NCI-H2029 (cell line): ENCODE measurements at regions not wholly inside any gene's neighbourhood (a gene's known extent, or its start where the extent isn't known, plus 50 kb on each side); places are given as distances from the start of the nearest gene placed in this dataset.
"Not testable (repeated sequence)": the region's sequence is repeated elsewhere in the genome, so short reads cannot be mapped to it uniquely, and the experiment has no call there.

ENCODE experiments used
- DNase-seq: peaks from one replicate; lab custom pipeline; 2025; lab: John Stamatoyannopoulos, UW

DNA sequence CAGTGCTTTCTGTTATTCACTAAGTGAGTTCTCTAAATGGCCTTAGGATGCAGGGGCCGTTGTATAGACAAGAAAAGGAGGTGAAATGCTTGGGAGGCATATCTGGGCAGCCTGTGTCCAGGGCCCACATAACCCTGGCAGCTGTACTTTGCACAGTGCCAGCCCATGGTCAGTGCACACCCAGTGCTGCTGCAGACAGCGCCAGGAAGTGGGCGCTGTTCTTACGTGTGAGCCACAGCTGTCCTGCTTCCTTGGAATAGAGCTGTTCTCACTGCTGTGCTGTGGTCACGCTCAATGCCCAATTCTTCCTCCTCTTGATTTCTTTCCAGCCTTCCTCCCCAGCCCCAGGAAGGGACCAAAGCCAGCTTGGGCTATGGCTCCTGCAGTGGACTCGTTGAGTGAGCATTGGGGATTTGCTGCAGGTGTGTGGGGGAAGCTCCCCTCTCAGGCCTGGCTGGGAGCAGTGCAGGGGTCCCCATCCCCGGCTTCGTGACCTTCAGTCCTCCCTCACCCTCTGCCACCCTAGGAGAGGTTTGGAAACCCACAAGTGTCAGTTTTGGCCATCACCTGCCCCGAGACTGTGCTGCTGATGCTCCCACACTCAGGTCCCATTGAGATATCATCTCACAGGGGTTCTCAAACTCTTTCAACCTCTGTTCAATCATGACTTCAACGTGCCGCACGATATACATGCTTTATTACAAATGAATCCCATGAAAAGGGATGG lies 246.8 kb upstream of the EXOC2 start:
- DNase-seq, result no peak

GRCh38 chr6:938916-939315 lies 246.0 kb upstream of the EXOC2 start:
- no peak for DNase-seq

DNA sequence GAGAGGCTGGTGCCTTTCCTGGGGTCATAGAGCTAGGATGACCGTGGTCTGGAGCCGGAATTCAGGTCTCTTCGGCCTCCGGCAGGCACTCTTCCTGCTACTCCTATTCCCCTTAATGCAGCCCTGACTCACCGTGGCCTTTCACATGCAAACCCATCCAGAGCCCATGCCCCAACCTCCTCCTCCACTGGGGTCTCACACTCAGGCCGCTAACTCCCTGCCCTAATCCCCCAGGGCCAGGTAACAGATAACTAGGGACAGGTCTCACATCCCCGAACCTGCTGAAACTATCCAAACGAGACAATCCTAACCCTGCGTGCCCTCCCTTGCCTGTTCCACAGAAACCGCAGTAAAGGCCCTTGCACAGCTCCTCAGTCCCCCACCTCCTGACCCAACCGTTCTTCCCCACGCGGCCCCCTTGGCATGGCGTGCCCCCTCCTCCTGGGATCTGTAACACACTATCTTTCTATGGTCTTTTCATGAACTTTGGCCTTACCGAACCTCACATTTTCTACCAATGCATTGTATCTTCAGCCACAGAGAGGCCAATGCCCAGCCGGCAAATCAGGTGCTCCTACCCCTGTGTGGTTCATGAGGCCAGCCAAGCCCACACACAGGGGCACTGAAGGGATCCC lies 245.4 kb upstream of the EXOC2 start:
- no peak for DNase-seq

DNA sequence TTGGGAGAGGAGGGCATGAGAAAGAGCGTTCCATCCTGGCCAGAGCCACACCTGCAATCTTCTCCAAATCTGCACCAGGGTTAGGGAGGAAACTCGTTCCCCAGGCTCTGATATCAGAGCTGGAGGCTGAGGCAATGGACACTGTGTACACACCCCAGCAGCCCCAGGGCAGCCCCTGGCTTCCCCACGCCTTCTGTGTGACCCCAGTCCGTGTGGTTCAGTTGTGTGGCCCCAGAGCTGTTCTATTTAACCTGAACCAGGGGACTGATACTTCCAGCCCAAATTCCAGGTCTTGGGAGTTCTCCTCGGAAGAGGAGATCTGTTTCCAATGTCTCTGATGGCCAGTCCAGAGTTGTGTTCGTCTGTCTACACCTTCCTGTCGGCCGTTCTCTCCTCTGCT lies 242.6 kb upstream of the EXOC2 start:
- no peak for DNase-seq

DNA sequence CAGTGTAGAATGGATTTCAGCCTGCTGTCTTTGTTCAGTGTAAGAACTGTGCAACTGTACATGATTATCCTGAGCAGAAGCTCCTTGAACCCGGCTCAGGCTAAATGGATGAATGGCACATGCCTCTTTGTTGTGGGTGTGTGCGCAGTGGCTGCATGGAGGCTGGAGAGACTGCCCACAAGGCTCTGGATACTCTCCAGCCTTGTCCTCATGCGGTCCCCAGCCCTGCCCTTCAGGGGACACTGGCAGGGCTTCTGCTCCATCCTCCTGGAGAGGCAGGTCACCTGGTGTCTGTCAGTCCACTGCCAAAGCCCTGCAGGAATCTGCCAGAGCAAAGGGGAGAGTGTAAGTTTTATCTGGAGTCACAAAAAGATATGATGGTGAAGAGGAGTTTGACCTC lies 241.7 kb upstream of the EXOC2 start:
- DNase-seq, result no peak

- DNase-seq, result not testable (repeated sequence)
These were observed 239.0 kb upstream of the EXOC2 start for GRCh38 chr6:931919-932318.

DNA sequence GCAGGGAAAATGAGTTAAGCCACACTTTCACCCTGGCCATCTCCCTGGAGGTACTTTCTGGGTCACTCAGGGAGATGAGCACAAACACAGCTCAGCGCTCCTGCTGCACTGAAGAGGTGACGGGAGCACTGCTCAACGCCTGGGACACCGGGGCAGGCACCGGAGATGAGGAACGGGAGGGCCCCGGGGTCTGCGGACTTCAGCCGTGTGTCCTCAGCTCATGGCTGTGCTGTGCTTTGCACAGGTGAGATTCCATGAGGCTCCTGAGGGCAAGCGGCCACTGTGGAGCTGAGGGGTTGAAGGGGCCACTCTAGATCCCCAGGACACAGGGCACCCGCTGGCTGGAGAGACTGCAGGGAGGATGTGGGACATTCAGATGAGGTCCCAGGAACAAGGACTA lies 234.2 kb upstream of the EXOC2 start:
- DNase-seq, result no peak

DNA sequence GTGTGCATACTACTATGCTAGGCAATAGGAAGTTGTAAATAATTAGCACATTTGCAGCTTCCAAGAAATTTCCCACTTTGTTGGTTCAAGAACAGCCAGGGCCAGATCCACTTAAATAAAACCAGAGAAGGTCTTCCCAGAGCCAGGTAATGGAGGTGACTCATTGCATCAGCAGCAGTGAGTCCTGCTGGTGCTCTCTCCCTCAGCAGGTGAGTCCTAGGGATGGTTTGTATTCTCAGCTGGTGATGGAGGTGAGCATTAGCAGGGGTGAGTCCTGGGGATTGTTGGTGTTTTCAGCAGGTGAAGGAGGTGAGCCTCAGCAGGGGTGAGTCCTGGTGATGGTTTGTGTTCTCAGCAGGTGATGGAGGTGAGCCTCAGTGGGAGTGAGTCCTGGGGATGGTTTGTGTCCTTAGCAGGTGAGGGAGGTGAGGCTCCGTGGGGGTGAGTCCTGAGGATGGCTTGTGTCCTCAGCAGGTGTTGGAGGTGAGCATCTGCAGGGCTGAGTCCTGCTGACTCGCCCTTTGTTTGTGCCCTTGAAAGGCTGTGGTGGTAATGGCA lies 232.8 kb upstream of the EXOC2 start:
- no peak for DNase-seq

DNA sequence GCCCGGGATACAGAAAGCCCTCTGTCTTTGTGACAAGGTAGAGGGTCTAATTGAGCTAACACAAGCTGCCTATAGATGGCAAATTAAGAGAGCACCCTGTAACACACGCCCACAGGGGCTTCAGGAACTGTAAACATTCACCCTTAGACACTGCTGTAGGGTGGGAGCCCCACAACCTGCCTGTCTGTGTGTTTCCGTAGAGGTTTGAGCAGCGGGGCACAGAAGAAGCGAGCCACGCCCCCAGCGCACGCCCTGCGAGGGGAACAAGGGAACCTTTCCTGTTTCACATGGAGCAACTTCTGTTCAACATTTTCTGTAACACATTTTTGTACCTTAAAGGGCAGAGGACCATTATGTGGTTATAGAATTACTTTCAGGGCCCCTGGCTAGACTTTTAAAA lies 231.7 kb upstream of the EXOC2 start:
- DNase-seq, result no peak

GRCh38 chr6:921400-921799 lies 228.5 kb upstream of the EXOC2 start:
- DNase-seq, result no peak

GRCh38 chr6:920512-920911 lies 227.6 kb upstream of the EXOC2 start:
- DNase-seq, result no peak

DNA sequence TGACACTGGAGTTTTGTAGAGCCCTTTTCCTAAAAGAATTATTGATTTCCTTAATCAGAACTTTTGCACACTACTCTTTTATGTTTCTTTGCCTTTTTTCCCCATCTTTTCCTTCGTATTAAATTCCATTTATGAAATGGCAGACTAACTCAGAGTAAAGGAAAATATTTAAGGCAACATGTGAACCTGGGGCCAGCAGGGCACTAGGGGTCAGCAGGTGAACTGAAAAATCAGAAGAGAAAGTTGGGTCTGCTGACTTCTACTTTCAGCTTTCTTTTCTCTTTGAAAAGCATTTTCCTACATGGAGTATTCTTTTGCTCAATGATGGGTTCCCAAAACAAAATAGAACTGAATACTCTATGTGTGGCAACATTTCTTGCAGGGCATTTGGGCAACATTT lies 226.6 kb upstream of the EXOC2 start:
- no peak for DNase-seq

DNA sequence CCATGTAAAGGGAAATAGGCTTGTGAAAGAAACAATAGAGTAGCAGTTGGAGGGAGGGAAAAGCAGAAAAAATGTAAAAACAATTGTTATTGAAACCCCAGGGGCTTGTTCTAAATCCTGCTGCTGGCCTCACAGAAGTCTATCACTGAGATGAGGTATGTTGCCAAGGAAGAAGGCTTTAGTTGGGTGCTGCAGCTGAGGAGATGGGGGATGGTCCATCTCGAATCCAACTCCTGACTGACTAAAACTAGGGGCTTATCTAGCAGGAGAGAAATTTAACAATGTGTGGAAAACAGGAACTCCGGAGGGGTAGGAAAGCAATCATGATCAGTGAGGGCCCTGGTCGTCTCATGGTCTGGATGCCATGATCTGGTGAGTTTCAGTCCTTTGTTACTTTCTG lies 225.0 kb upstream of the EXOC2 start:
- DNase-seq, result no peak

- DNase-seq, result no peak
These were observed 224.4 kb upstream of the EXOC2 start for GRCh38 chr6:917296-917695.

GRCh38 chr6:916131-916530 lies 223.2 kb upstream of the EXOC2 start:
- no peak for DNase-seq

DNA sequence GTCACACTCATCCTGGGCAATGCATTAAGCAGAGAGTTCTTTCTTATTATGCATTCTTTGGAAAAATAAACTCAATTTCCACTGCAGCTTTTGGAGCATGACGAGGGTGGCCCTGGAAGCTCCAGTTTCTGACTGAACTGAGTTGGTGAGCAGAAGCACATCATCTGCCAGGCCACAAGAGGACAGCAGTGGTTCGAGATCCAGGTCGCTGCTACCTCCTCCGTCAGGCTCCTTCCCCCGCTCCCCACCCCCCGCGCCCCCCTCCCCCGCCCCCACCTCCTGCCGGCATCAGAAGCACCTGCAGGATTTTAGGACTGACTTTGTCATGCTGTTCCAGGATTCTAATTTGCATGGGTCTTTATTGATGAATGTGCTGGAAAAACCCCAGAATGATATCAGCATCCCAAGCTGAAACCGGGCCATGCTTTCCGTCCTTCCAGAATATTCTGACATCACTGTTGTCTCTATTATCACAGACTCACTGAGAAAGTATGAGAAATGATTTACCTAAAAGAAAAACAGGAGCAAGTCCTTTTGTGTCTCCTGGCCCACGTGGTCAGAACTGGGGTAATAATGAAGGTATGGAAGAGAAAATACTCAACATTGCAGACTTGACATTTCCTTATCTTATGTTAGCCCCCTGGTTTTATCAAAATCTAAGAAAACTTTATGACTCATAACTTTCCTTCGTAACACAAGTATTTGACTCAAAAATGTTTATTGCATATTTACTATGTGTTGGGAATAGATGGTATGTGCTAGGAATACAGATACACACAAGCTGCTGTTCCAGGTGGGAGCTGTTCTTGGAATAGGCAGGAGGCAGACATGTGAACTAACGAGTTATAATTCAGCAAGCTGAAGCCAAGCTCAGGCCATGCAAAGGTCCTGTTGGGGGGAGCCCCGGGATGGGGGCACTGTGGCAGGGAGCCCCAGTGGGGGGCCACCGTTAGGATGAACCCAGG lies 220.2 kb upstream of the EXOC2 start:
- DNase-seq, result peak; percentile 25

GRCh38 chr6:907928-908327 lies 215.0 kb upstream of the EXOC2 start:
- DNase-seq, result no peak

- DNase-seq, result no peak
These were observed 214.0 kb upstream of the EXOC2 start for GRCh38 chr6:906920-907319.

- DNase-seq, result no peak
These were observed 212.6 kb upstream of the EXOC2 start for GRCh38 chr6:905556-905955.

DNA sequence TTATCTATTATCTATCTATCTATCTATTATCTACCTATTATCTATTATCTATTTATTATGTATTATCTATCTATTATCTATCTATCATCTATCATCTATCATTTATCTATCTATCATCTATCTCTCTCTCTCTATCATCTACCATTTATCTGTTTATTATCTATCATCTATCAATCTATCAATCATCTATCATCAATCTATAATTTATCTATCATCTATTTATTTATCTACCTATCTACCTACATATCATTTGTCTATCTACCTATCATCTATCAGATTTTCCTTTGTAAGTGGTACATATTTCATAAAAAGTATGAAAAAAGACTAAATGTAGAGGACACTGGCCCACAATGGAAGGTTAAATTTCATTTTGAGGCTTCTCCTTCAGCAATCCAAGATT lies 212.1 kb upstream of the EXOC2 start:
- no peak for DNase-seq

DNA sequence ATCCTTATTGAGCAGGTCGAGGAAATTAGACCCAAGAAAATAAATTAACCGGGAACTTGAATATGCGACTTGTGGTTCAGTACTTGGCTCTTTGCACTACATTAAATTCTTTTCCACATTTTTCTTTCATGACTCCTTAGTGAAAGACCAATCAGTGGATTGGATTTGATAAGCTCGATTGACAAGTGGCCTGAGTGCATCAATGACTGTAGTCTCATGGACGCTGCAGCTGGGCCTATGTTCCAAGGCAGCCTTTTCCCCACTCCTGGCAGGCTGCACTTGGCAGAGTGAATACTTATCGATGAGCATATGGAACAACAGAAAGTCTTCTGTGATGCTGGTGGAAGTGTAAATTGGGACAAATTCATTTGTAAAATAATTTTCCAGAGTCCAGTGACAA lies 210.8 kb upstream of the EXOC2 start:
- no peak for DNase-seq

- DNase-seq, result no peak
These were observed 208.9 kb upstream of the EXOC2 start for GRCh38 chr6:901696-902460.
